Keratinocyte (primary cell): ENCODE measurements at regions not wholly inside any gene's neighbourhood (a gene's known extent, or its start where the extent isn't known, plus 50 kb on each side); places are given as distances from the start of the nearest gene placed in this dataset.
A peak's percentile ranks its signal among the peaks of the same experiment; 100 is the strongest.

Experiments
- DNase-seq: peaks from one replicate; pipeline ENCODE4 v3.0.0-alpha.2; 2011; ENCODE audit warnings: low read depth, missing footprints, low spot score
- FAIRE-seq: peaks from 2 replicates; lab custom pipeline; 2011; peaks lifted over from hg19 to GRCh38; lab: Jason Lieb, UNC
- H2AFZ ChIP-seq: 2 replicates; pipeline ENCODE4 v1.6.0; 2012; ENCODE audit warnings: low read length, control low read depth, inconsistent platforms; ENCODE audit not compliant: control insufficient read depth
- H3K27ac ChIP-seq: 2 replicates; pipeline ENCODE4 v1.5.1; 2011; ENCODE audit warnings: low read length; ENCODE audit not compliant: control insufficient read depth, insufficient read depth
- H3K27me3 ChIP-seq: 3 replicates; pipeline ENCODE4 v1.6.0; 2011; ENCODE audit warnings: low read length; ENCODE audit not compliant: control insufficient read depth, insufficient read depth; ENCODE audit errors: extremely low read depth
- H3K36me3 ChIP-seq, 2 experiments: 2 replicates in 1 of 2; 3 replicates in 1 of 2; pipeline ENCODE4 v1.5.1; 2011; ENCODE audit warnings: low read length in 2 of 2, mild to moderate bottlenecking in 1 of 2; ENCODE audit not compliant: control insufficient read depth in 2 of 2, insufficient read depth in 2 of 2; ENCODE audit errors: extremely low read depth in 1 of 2
- H3K4me1 ChIP-seq: 3 replicates; pipeline ENCODE4 v1.5.1; 2011; ENCODE audit warnings: low read length; ENCODE audit not compliant: control insufficient read depth, insufficient read depth; ENCODE audit errors: extremely low read depth
- H3K4me2 ChIP-seq: 3 replicates; pipeline ENCODE4 v1.6.0; 2011; ENCODE audit warnings: low read depth, low read length; ENCODE audit not compliant: control insufficient read depth, insufficient read depth; ENCODE audit errors: extremely low read depth
- H3K4me3 ChIP-seq, 3 experiments: fragments of 200-600 bp in 1 of 3; sonication (generic) in 1 of 3; 2 replicates in 2 of 3; 3 replicates in 1 of 3; pipeline ENCODE4 v1.5.1; 2011 to 2016; ENCODE audit warnings: low read length in 3 of 3, mild to moderate bottlenecking in 3 of 3, control low read depth in 2 of 3, inconsistent platforms in 1 of 3, low read depth in 1 of 3, mixed read lengths in 1 of 3, mixed run types in 1 of 3, moderate library complexity in 1 of 3; ENCODE audit not compliant: control insufficient read depth in 2 of 3, insufficient read depth in 2 of 3; ENCODE audit errors: extremely low read depth in 1 of 3
- H3K79me2 ChIP-seq: 2 replicates; pipeline ENCODE4 v1.6.0; 2012; ENCODE audit warnings: low read length; ENCODE audit not compliant: control insufficient read depth, insufficient read depth
- H3K9ac ChIP-seq: 3 replicates; pipeline ENCODE4 v1.6.0; 2011; ENCODE audit warnings: low read length; ENCODE audit not compliant: control insufficient read depth, insufficient read depth; ENCODE audit errors: extremely low read depth
- H3K9me1 ChIP-seq: 3 replicates; pipeline ENCODE4 v1.6.0; 2011; ENCODE audit warnings: low read length; ENCODE audit not compliant: control insufficient read depth, insufficient read depth; ENCODE audit errors: extremely low read depth
- H3K9me3 ChIP-seq: 2 replicates; pipeline ENCODE4 v1.5.1; 2012; ENCODE audit warnings: low read depth, low read length; ENCODE audit not compliant: control insufficient read depth
- H4K20me1 ChIP-seq: 3 replicates; pipeline ENCODE4 v1.6.0; 2011; ENCODE audit warnings: low read length; ENCODE audit not compliant: control insufficient read depth, insufficient read depth; ENCODE audit errors: extremely low read depth
- CTCF ChIP-seq, 3 experiments: IDR thresholded peaks in 1 of 3; conservative IDR thresholded peaks in 1 of 3; optimal IDR thresholded peaks in 1 of 3; 2 replicates in 2 of 3; 3 replicates in 1 of 3; pipeline versions ENCODE3 to v1.5.1; 2011; ENCODE audit warnings: low read length in 3 of 3, mild to moderate bottlenecking in 3 of 3, moderate library complexity in 2 of 3, control low read depth in 1 of 3, inconsistent platforms in 1 of 3; ENCODE audit not compliant: insufficient read depth in 2 of 3; ENCODE audit errors: extremely low read depth in 1 of 3
- EZH2 ChIP-seq: IDR thresholded peaks from one replicate; pipeline ENCODE4 v1.6.1; 2012; ENCODE audit warnings: inconsistent platforms, mild to moderate bottlenecking, low read length, moderate library complexity
- dilution Hi-C: fragments of 300-500 bp; cut with MboI; formaldehyde crosslinking; loops from one replicate; pipeline ENCODE4 v1.7.0; 2020; ENCODE audit warnings: low sequenced_read_pairs; ENCODE audit not compliant: extremely low pct_ligation_motif_present

- Histone ChIP-seq H3K4me2 (no peak overlapping the region), H3K79me2 (no peaks in the 10 kb centered on the region), H2AFZ (no peak overlapping the region), H3K4me3 (no peak overlapping the region), H3K36me3 (no peaks in the 10 kb centered on the region), H4K20me1 (no peaks in the 10 kb centered on the region), H3K4me1 (no peaks in the 10 kb centered on the region), H3K27ac (no peak overlapping the region), H3K27me3 (peaks cover 19% of the 10 kb centered on the region), H3K9ac (no peak overlapping the region), H3K9me3 (no peaks in the 10 kb centered on the region), H3K9me1 (no peaks in the 10 kb centered on the region)
- dilution Hi-C loops = no loop called here
- DNase-seq (no peak), FAIRE-seq (no peak)
- TF ChIP-seq CTCF (optimal IDR thresholded peaks at IDR 0.05 in 1 of 3, IDR thresholded peaks at IDR 0.05 in 1 of 3, conservative IDR thresholded peaks at IDR 0.05 in 1 of 3; ENCODE audit: extremely low read depth in 1 of 3, insufficient read depth in 2 of 3, low read length in 3 of 3) = no peak
- no peak for TF ChIP-seq EZH2
These were observed 90.3 kb downstream of the CCDC185 start for GRCh38 chr1:223483511-223483910.

GRCh38 chr1:223486366-223486765 is 93.2 kb downstream of the CCDC185 start:
- Histone ChIP-seq H4K20me1 (no peaks in the 10 kb centered on the region), H3K36me3 (no peaks in the 10 kb centered on the region), H3K9me3 (no peaks in the 10 kb centered on the region), H3K4me2 (no peak overlapping the region), H3K27ac (no peak overlapping the region), H3K4me1 (no peaks in the 10 kb centered on the region), H3K79me2 (no peaks in the 10 kb centered on the region), H2AFZ (no peak overlapping the region), H3K27me3 (peaks cover 9% of the 10 kb centered on the region), H3K9ac (no peak overlapping the region), H3K9me1 (no peaks in the 10 kb centered on the region), H3K4me3 (no peak overlapping the region)
- DNase-seq = no peak
- FAIRE-seq = no peak
- TF ChIP-seq EZH2 = no peak
- peak in 2 of 3 experiments; percentile 33 to 34 for TF ChIP-seq CTCF (optimal IDR thresholded peaks at IDR 0.05 in 1 of 3, IDR thresholded peaks at IDR 0.05 in 1 of 3, conservative IDR thresholded peaks at IDR 0.05 in 1 of 3; ENCODE audit: extremely low read depth in 1 of 3, insufficient read depth in 2 of 3, low read length in 3 of 3)
- dilution Hi-C loops = no loop called here
